Stimulated activated CD8-positive, alpha-beta memory T cell treated with anti-CD3 and anti-CD28 coated beads, Interleukin-2, amount 100 ng/mL, for 1 hour (primary cell): ENCODE measurements at regions not wholly inside any gene's neighbourhood (a gene's known extent, or its start where the extent isn't known, plus 50 kb on each side); places are given as distances from the start of the nearest gene placed in this dataset.
"Not testable (repeated sequence)": the region's sequence is repeated elsewhere in the genome, so short reads cannot be mapped to it uniquely, and the experiment has no call there.

ENCODE experiments used
- DNase-seq, 2 donors: peaks; one replicate each; pipeline ENCODE4 v3.0.0-alpha.2; 2020; ENCODE audit warnings: low read depth in 2 of 2

GRCh38 chr4:81601358-81601694 lies 129.6 kb upstream of the RASGEF1B start:
- no peak for DNase-seq

GRCh38 chr4:81600520-81601357 lies 129.0 kb upstream of the RASGEF1B start:
- no peak for DNase-seq

- DNase-seq, result no peak
Measured at GRCh38 chr4:81599742-81600380, 128.2 kb upstream of the RASGEF1B start.

GRCh38 chr4:81595798-81596610 lies 124.3 kb upstream of the RASGEF1B start:
- no peak for DNase-seq

- DNase-seq, result no peak
Measured at GRCh38 chr4:81595287-81595686, 123.6 kb upstream of the RASGEF1B start.

GRCh38 chr4:81594490-81595159 lies 122.9 kb upstream of the RASGEF1B start:
- DNase-seq, result no peak

GRCh38 chr4:81592701-81593100 lies 121.0 kb upstream of the RASGEF1B start:
- DNase-seq, result no peak

- DNase-seq, result no peak
Measured at GRCh38 chr4:81590596-81590995, 118.9 kb upstream of the RASGEF1B start.

- DNase-seq, result no peak
Measured at GRCh38 chr4:81589262-81589661, 117.6 kb upstream of the RASGEF1B start.

GRCh38 chr4:81586706-81587105 lies 115.0 kb upstream of the RASGEF1B start:
- no peak for DNase-seq

GRCh38 chr4:81580994-81581374 lies 109.3 kb upstream of the RASGEF1B start:
- not testable (repeated sequence) for DNase-seq

GRCh38 chr4:81580346-81580993 lies 108.8 kb upstream of the RASGEF1B start:
- DNase-seq, result no peak

GRCh38 chr4:81577392-81577791 lies 105.7 kb upstream of the RASGEF1B start:
- no peak for DNase-seq

GRCh38 chr4:81574991-81575390 lies 103.3 kb upstream of the RASGEF1B start:
- DNase-seq, result no peak

- DNase-seq, result no peak
Measured at GRCh38 chr4:81573840-81574239, 102.1 kb upstream of the RASGEF1B start.

GRCh38 chr4:81572402-81572801 lies 100.7 kb upstream of the RASGEF1B start:
- DNase-seq, result no peak

GRCh38 chr4:81571105-81571504 lies 99.4 kb upstream of the RASGEF1B start:
- no peak for DNase-seq

- no peak for DNase-seq
Measured at GRCh38 chr4:81566161-81566591, 94.5 kb upstream of the RASGEF1B start.

- no peak for DNase-seq
Measured at GRCh38 chr4:81565142-81565870, 93.6 kb upstream of the RASGEF1B start.

GRCh38 chr4:81564025-81564424 lies 92.3 kb upstream of the RASGEF1B start:
- DNase-seq, result no peak

GRCh38 chr4:81562093-81562492 lies 90.4 kb upstream of the RASGEF1B start:
- DNase-seq, result no peak
